ENCODE measurements at regions not wholly inside any gene's neighbourhood (a gene's known extent, or its start where the extent isn't known, plus 50 kb on each side); places are given as distances from the start of the nearest gene placed in this dataset.

DNA sequence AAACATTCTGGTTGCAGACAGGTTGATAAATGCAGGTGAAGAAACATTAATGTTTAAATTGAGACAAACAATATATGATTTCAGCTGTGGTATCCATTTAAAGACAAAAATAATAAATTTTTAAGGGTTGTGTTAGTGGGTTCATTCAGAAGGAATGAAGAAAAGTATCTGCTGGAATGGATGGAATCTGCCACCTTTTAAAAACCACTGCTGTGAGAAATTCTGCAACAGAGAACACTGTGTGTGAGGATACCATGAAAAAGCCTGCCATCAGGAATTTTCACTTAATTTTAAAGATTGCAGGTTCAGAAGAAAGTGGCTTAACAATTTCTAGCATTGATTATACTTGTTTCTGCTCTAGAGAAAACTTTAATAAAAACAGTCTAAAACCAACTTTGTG lies 184.6 kb upstream of the SOX5 start:
- DNase-seq (ENCODE audit: low spot score): no peak
- intact Hi-C loops (cut with micrococcal nuclease): no loop called here
- Mint-ChIP-seq H3K4me1 (ENCODE audit: low read depth) (no peaks in the 10 kb centered on the region), H3K27ac (no peak overlapping the region), H3K36me3 (ENCODE audit: low read depth) (no peaks in the 10 kb centered on the region), H3K27me3 (ENCODE audit: low read depth) (no peaks in the 10 kb centered on the region), H3K4me3 (ENCODE audit: low read depth) (no peak overlapping the region), H3K9me3 (no peaks in the 10 kb centered on the region)

DNA sequence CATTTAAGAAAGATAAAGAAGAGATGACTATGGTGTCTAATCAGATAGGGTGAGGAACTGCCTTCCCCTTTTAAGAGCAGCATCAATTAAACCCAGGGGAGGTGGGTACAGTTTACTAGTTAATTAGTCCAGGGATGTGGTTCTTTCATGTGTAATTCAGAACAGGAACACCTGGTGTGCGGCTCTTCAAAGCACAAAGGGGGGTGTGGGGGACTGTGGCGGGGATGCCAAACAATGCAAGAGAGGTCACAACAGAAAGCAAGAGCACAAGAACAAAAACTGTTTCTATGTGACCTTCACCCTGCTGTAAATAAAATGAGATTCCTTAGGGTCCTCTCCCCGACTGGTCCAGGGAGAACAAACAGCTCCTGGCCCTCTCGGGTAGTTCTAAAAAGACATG lies 183.9 kb upstream of the SOX5 start:
- H3K36me3 Mint-ChIP-seq (ENCODE audit: low read depth): no peaks in the 10 kb centered on the region
- H3K27ac Mint-ChIP-seq: no peak overlapping the region
- no peaks in the 10 kb centered on the region for H3K4me1 Mint-ChIP-seq (ENCODE audit: low read depth)
- intact Hi-C loops (cut with micrococcal nuclease): no loop called here
- no peak for DNase-seq (ENCODE audit: low spot score)
- no peaks in the 10 kb centered on the region for H3K27me3 Mint-ChIP-seq (ENCODE audit: low read depth)
- no peak overlapping the region for H3K4me3 Mint-ChIP-seq (ENCODE audit: low read depth)
- no peaks in the 10 kb centered on the region for H3K9me3 Mint-ChIP-seq

DNA sequence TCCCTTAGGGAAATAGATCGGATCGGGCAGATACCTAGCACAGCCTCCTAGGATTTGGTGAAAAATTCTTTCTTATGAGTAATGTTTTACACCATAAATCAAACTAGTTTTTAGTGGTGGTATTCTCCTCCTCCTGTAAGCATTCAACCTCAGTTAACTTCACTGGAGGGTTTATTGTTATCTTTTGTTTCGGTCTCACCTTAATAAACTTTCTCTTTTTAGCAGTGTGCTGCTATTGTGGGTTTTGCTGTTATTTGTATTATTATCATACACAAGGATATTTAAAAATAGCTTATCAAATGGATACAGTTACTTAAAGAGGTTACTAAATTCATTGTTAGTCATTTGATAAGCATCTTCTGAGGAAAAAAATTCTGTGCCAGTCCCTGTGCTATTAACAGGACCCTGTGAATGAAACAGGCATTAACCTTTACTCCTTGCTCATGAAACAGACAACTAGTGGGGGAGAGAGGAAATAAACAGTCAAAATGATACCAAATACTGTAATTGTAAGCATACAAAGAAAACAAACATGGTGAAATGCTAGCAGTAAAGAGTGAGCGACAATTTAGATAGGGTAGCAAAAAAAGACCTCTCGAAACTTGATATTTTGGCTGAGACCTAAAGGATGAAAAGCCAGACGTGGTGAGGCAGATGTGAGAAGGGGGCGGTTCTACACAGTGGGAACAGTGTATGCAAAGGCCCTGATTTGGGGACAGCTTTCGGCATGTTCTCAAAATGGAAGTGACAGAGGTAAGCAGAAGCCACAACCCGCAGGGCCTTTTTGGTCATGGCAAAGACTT lies 178.7 kb upstream of the SOX5 start:
- intact Hi-C loops (cut with micrococcal nuclease): no loop called here
- H3K4me1 Mint-ChIP-seq (ENCODE audit: low read depth): no peaks in the 10 kb centered on the region
- no peak for DNase-seq (ENCODE audit: low spot score)
- H3K9me3 Mint-ChIP-seq: peaks cover 4% of the 10 kb centered on the region
- H3K27me3 Mint-ChIP-seq (ENCODE audit: low read depth): no peaks in the 10 kb centered on the region
- H3K36me3 Mint-ChIP-seq (ENCODE audit: low read depth): no peaks in the 10 kb centered on the region
- H3K4me3 Mint-ChIP-seq (ENCODE audit: low read depth): no peak overlapping the region
- no peak overlapping the region for H3K27ac Mint-ChIP-seq

DNA sequence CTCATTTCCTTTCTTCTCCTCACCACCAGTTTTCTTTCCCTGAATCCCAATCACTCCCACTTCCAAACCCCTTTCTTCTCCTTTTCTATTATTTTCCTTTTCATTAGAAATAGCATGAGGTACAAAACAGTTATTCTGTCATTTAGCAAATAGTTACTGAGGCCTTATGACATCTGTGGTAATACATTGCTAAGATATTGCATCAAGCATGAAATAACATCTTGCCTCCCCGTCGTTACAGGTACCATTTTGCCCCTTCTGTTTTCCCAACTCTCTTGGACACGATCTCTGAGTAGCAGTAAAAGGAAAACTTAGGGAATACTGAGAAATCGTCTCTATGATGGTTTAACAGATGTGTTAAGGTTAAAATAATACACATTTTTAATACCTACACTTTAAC lies 175.8 kb upstream of the SOX5 start:
- intact Hi-C loops (cut with micrococcal nuclease): no loop called here
- DNase-seq (ENCODE audit: low spot score): no peak
- H3K27me3 Mint-ChIP-seq (ENCODE audit: low read depth): no peaks in the 10 kb centered on the region

DNA sequence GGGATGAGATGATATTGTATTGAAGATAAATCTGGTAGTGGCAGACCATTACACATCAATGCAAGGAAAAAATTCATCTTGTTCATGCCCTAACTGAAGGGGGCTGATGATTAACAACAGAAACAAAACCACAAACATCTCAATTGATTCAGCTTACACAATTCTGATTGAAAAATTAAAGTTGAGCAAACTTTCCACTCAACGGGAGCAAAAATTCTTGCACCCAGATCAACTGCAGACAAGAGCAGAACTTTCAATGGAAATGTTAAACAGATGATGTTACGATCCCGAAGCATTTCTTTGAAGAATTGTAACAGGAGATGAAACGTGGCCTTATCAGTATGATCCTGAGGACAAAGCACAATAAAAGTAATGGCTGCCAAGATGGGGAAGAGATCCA lies 172.4 kb upstream of the SOX5 start:
- no peak overlapping the region for H3K4me3 Mint-ChIP-seq (ENCODE audit: low read depth)
- H3K27ac Mint-ChIP-seq: no peak overlapping the region
- H3K4me1 Mint-ChIP-seq (ENCODE audit: low read depth): no peaks in the 10 kb centered on the region
- no peak for DNase-seq (ENCODE audit: low spot score)
- H3K9me3 Mint-ChIP-seq: peaks cover 4% of the 10 kb centered on the region
- H3K36me3 Mint-ChIP-seq (ENCODE audit: low read depth): no peaks in the 10 kb centered on the region
- no peaks in the 10 kb centered on the region for H3K27me3 Mint-ChIP-seq (ENCODE audit: low read depth)
- intact Hi-C loops (cut with micrococcal nuclease): no loop called here

More for the DNA sequence above, 175.8 kb upstream of the SOX5 start:
- Mint-ChIP-seq H3K36me3 (ENCODE audit: low read depth) (no peaks in the 10 kb centered on the region), H3K4me3 (ENCODE audit: low read depth) (no peak overlapping the region), H3K9me3 (peaks cover 4% of the 10 kb centered on the region), H3K4me1 (ENCODE audit: low read depth) (no peaks in the 10 kb centered on the region), H3K27ac (no peak overlapping the region)

DNA sequence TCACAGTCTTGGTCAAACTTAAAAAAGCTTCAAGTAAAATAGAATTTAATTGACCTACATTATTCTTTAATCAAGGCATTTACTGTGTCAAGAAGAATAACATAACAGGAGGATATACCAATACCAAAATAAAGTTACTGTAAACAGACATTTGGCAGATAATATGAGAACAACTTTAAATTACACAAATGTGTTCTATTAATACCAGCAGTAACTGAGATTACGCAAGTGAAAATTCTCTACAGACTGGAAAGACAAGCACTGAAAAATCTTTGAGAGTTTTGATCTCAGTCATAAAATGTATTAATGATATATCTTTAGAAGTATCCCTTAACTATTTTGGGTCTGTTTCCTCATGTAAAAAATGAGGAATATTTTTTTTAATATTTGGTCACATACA lies 169.2 kb upstream of the SOX5 start:
- Mint-ChIP-seq H3K27me3 (ENCODE audit: low read depth) (no peaks in the 10 kb centered on the region), H3K36me3 (ENCODE audit: low read depth) (no peaks in the 10 kb centered on the region), H3K9me3 (no peaks in the 10 kb centered on the region), H3K4me3 (ENCODE audit: low read depth) (no peak overlapping the region), H3K27ac (no peak overlapping the region), H3K4me1 (ENCODE audit: low read depth) (no peaks in the 10 kb centered on the region)
- intact Hi-C loops (cut with micrococcal nuclease): no loop called here
- DNase-seq (ENCODE audit: low spot score): no peak

DNA sequence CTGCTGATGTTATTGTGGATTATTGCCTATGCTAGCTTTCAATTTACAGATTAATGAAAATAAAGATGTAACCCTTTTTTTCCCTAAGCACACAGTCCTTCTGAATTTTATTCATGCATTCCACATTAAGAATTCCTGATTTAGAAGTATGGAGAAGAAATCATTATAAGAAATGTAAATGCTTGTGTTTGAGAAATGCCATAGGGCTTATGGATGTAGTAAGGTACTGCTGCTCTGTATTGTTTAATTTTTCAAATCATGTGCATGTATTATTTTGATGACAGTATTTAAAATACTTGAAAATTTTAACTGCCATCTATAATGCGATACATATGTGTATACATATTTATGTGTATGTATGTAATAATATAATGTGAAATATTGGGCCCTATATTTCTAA lies 167.1 kb upstream of the SOX5 start:
- no peak for DNase-seq (ENCODE audit: low spot score)
- no peaks in the 10 kb centered on the region for H3K9me3 Mint-ChIP-seq
- H3K4me3 Mint-ChIP-seq (ENCODE audit: low read depth): no peak overlapping the region
- H3K36me3 Mint-ChIP-seq (ENCODE audit: low read depth): no peaks in the 10 kb centered on the region
- no peaks in the 10 kb centered on the region for H3K27me3 Mint-ChIP-seq (ENCODE audit: low read depth)
- intact Hi-C loops (cut with micrococcal nuclease): no loop called here
- no peaks in the 10 kb centered on the region for H3K4me1 Mint-ChIP-seq (ENCODE audit: low read depth)
- H3K27ac Mint-ChIP-seq: no peak overlapping the region

DNA sequence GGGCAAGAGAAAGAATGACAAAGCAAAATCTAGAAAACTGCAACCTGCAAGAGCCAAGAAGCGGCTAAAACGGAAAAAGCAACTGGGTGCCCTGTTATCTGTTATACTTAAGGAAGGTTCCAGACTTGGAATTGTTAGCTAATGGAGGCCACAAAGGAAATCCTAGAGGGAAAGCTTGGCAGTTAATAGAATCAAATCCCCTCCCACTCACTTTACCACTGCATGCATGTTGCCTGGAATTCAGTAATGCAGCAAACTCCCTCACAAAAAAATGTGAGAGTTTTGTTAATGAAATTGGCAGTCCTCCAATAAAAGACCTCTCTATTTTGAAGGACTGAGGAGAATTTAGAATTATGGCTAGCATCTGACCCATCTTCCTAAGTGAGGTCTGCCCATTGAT lies 164.2 kb upstream of the SOX5 start:
- Mint-ChIP-seq H3K4me1 (ENCODE audit: low read depth) (no peaks in the 10 kb centered on the region), H3K36me3 (ENCODE audit: low read depth) (no peaks in the 10 kb centered on the region), H3K27me3 (ENCODE audit: low read depth) (no peaks in the 10 kb centered on the region), H3K4me3 (ENCODE audit: low read depth) (no peak overlapping the region), H3K27ac (no peak overlapping the region), H3K9me3 (no peaks in the 10 kb centered on the region)
- no peak for DNase-seq (ENCODE audit: low spot score)
- intact Hi-C loops (cut with micrococcal nuclease): no loop called here

DNA sequence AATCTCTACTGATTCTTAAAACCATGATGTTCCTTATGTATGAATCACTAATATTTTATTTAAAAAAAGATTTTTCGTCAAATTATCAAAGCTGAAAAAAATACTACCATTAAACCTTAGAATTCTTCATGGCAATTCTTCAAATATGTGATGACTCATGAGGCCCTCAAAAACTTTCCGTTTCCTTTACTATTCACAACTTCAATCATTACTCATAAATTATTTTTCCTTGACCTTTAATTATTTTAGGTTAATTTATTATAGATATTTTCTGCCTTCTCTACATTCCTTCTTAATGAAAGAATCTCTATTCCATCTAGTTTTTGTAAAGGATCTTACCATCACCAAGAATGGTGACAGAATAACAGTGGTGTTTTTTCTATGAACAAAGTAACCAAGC lies 162.1 kb upstream of the SOX5 start:
- H3K27ac Mint-ChIP-seq: no peak overlapping the region
- DNase-seq (ENCODE audit: low spot score): no peak
- H3K4me3 Mint-ChIP-seq (ENCODE audit: low read depth): no peak overlapping the region
- no peaks in the 10 kb centered on the region for H3K27me3 Mint-ChIP-seq (ENCODE audit: low read depth)
- H3K4me1 Mint-ChIP-seq (ENCODE audit: low read depth): no peaks in the 10 kb centered on the region
- H3K36me3 Mint-ChIP-seq (ENCODE audit: low read depth): no peaks in the 10 kb centered on the region
- intact Hi-C loops (cut with micrococcal nuclease): no loop called here
- no peaks in the 10 kb centered on the region for H3K9me3 Mint-ChIP-seq

DNA sequence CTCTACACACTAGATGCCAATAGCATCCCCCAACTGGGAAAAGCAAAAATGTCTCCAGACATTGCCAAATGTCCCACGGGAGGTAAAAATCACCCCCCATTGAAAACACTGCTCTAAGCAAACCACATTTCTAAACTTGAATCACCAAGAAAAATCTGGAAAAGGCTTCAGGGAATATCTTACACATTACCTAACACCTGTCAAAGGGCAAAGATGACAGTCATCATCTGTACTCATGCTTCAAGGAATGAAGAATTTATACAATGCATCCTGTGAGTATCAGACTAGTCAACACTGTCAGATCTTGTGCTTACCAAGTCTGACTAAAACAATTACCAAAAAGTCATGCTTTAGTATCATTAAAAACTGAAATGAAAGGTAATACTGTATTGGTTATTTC lies 161.6 kb upstream of the SOX5 start:
- Mint-ChIP-seq H3K36me3 (ENCODE audit: low read depth) (no peaks in the 10 kb centered on the region), H3K27ac (no peak overlapping the region), H3K4me1 (ENCODE audit: low read depth) (no peaks in the 10 kb centered on the region), H3K27me3 (ENCODE audit: low read depth) (no peaks in the 10 kb centered on the region), H3K9me3 (no peaks in the 10 kb centered on the region), H3K4me3 (ENCODE audit: low read depth) (no peak overlapping the region)
- no peak for DNase-seq (ENCODE audit: low spot score)
- intact Hi-C loops (cut with micrococcal nuclease): no loop called here

DNA sequence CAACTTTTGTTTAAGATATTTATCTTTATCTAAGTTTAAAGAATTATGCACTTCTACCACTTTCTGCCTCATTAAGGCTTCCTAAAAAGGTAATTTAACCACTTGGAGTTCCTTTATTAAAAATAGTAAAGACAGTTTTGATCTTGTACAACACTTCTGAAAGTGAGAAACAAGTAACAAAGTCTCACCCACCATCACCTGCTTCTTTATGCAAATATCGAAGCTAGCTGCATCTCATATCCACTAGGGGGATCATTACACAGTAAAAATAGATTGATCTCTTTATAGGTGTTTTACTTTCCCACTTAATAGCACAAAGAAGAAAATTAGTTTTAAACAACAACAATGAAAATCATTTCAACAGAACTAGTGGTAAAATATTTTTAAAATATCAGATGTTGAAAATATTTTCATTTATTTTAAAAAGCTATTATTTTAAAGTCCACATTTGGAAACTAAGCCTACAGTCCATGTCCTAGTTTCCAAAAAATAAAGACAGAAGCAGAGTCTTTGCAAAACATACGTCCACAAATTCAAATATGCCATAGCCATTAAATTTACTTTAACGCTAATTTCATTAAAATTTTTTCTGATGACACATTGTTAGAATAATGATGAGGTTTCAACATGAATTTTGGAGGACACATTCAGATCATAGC lies 160.0 kb upstream of the SOX5 start:
- no peaks in the 10 kb centered on the region for H3K4me1 Mint-ChIP-seq (ENCODE audit: low read depth)
- intact Hi-C loops (cut with micrococcal nuclease): no loop called here
- no peaks in the 10 kb centered on the region for H3K27me3 Mint-ChIP-seq (ENCODE audit: low read depth)
- no peaks in the 10 kb centered on the region for H3K9me3 Mint-ChIP-seq
- H3K4me3 Mint-ChIP-seq (ENCODE audit: low read depth): no peak overlapping the region
- DNase-seq (ENCODE audit: low spot score): no peak
- H3K27ac Mint-ChIP-seq: no peak overlapping the region
- H3K36me3 Mint-ChIP-seq (ENCODE audit: low read depth): no peaks in the 10 kb centered on the region

DNA sequence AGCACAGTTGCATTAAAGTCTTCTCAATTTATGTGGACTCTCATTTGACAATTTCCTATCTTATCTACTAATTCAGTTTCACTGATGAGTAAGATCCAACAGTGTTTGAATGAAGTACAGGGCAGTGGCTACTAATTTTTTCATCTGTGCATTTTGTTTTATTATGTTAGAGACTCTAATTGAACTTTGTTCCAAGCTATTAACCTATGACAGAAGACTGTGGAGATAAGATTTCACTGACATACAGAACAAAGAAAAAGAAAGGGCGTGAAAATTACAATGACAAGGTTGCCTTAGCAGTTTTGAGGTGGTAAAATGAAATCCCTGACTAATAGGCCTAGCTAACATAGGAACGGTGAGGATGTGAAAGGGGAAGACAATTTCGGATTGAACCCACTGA lies 153.2 kb upstream of the SOX5 start:
- no peaks in the 10 kb centered on the region for H3K27me3 Mint-ChIP-seq (ENCODE audit: low read depth)
- H3K36me3 Mint-ChIP-seq (ENCODE audit: low read depth): no peaks in the 10 kb centered on the region
- H3K9me3 Mint-ChIP-seq: no peaks in the 10 kb centered on the region
- intact Hi-C loops (cut with micrococcal nuclease): no loop called here
- no peaks in the 10 kb centered on the region for H3K4me1 Mint-ChIP-seq (ENCODE audit: low read depth)
- H3K27ac Mint-ChIP-seq: no peak overlapping the region
- DNase-seq (ENCODE audit: low spot score): no peak
- H3K4me3 Mint-ChIP-seq (ENCODE audit: low read depth): no peak overlapping the region

DNA sequence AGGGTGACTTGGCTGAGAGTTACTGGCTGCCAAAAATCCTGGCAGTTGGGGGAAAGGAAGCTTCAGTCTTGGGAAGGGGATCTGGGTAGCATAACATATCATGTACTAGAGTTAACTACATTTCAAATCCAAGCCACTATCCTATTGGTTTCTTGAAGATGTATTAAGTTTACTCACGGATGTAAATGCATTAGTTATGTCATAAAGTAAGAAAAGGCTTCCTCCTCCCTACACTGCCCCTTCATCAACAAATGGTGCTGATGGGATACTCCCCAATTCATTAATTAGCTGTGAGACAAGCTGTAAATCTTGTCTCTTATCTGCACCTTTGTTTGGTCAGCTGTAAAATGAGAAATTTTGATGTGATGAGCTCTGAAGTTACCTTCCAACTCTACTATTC lies 150.1 kb upstream of the SOX5 start:
- intact Hi-C loops (cut with micrococcal nuclease): no loop called here
- Mint-ChIP-seq H3K27ac (no peak overlapping the region), H3K27me3 (ENCODE audit: low read depth) (no peaks in the 10 kb centered on the region), H3K9me3 (peaks cover 3% of the 10 kb centered on the region), H3K4me3 (ENCODE audit: low read depth) (no peak overlapping the region), H3K4me1 (ENCODE audit: low read depth) (no peaks in the 10 kb centered on the region), H3K36me3 (ENCODE audit: low read depth) (no peaks in the 10 kb centered on the region)
- DNase-seq (ENCODE audit: low spot score): no peak

All from activated T-helper 2 cell treated with anti-CD3 and anti-CD28 coated beads, Interferon-gamma antibody, Interleukin-2, Interleukin-4, amounts not matched to agents 10 μg/mL and 5 μg/mL and 100 μg/mL, durations not matched to agents 14 hours and 24 hours and 36 hours (primary cell).